Endodermal cell (in vitro differentiated cells): ENCODE measurements at regions not wholly inside any gene's neighbourhood (a gene's known extent, or its start where the extent isn't known, plus 50 kb on each side); places are given as distances from the start of the nearest gene placed in this dataset.
"Not testable (repeated sequence)": the region's sequence is repeated elsewhere in the genome, so short reads cannot be mapped to it uniquely, and the experiment has no call there.

Experiments used
- DNase-seq: peaks from one replicate; pipeline ENCODE4 v3.0.0-alpha.2; 2017
- H3K27ac ChIP-seq: 2 replicates; pipeline ENCODE4 v1.5.1; 2013; ENCODE audit warnings: mild to moderate bottlenecking, low read depth, low read length, moderate library complexity
- H3K27me3 ChIP-seq: 2 replicates; pipeline ENCODE4 v1.6.1; 2013; ENCODE audit warnings: mild to moderate bottlenecking, low read length, moderate library complexity; ENCODE audit not compliant: insufficient read depth, control insufficient read depth, poor library complexity, severe bottlenecking
- H3K36me3 ChIP-seq: 2 replicates; pipeline ENCODE4 v1.7.0; 2013; ENCODE audit warnings: mild to moderate bottlenecking, low read length, moderate library complexity; ENCODE audit not compliant: control insufficient read depth, insufficient read depth
- H3K4me1 ChIP-seq: one replicate; pipeline ENCODE4 v1.7.0; 2013; ENCODE audit warnings: low read length; ENCODE audit not compliant: control insufficient read depth, insufficient read depth
- H3K4me3 ChIP-seq: 2 replicates; pipeline ENCODE4 v1.5.1; 2013; ENCODE audit warnings: mild to moderate bottlenecking, low read length, moderate library complexity
- H3K9ac ChIP-seq: 2 replicates; pipeline ENCODE4 v1.6.1; 2013; ENCODE audit warnings: mild to moderate bottlenecking, low read length, moderate library complexity; ENCODE audit not compliant: poor library complexity, severe bottlenecking; ENCODE audit errors: extremely low read depth
- H3K9me3 ChIP-seq: 2 replicates; pipeline ENCODE4 v1.6.1; 2013; ENCODE audit warnings: mild to moderate bottlenecking, low read length, moderate library complexity; ENCODE audit not compliant: control insufficient read depth
- H3K27ac Mint-ChIP-seq: 2 replicates; pipeline ENCODE4 v1.8.0; 2020; ENCODE audit warnings: mixed read lengths
- H3K27me3 Mint-ChIP-seq: 2 replicates; pipeline ENCODE4 v1.8.0; 2021; ENCODE audit warnings: mild to moderate bottlenecking, mixed read lengths; ENCODE audit not compliant: insufficient read depth
- H3K36me3 Mint-ChIP-seq: 2 replicates; pipeline ENCODE4 v1.8.0; 2020; ENCODE audit warnings: low read depth, mixed read lengths
- H3K4me1 Mint-ChIP-seq: 2 replicates; pipeline ENCODE4 v1.8.0; 2020; ENCODE audit warnings: mixed read lengths
- H3K4me3 Mint-ChIP-seq: 2 replicates; pipeline ENCODE4 v1.8.0; 2020; ENCODE audit warnings: mild to moderate bottlenecking, moderate library complexity, mixed read lengths
- H3K9me3 Mint-ChIP-seq: 2 replicates; pipeline ENCODE4 v1.8.0; 2020; ENCODE audit warnings: mild to moderate bottlenecking, mixed read lengths
- CTCF ChIP-seq: fragments of 200-600 bp; sonication (generic); conservative IDR thresholded peaks from 2 replicates; pipeline ENCODE4 v1.5.0; 2021; ENCODE audit warnings: antibody characterized with exemption, mild to moderate bottlenecking
- WGBS, 2 experiments: methylation state at CpG; one replicate each; pipeline versions ENCODE4 v1.1.5 to v1.1.7; 2013; ENCODE audit warnings: missing lambda C conversion rate in 2 of 2, mixed read lengths in 1 of 2; ENCODE audit not compliant: insufficient coverage in 1 of 2, insufficient read length in 1 of 2; 5-methylcytosine and 5-hydroxymethylcytosine counted together

DNA sequence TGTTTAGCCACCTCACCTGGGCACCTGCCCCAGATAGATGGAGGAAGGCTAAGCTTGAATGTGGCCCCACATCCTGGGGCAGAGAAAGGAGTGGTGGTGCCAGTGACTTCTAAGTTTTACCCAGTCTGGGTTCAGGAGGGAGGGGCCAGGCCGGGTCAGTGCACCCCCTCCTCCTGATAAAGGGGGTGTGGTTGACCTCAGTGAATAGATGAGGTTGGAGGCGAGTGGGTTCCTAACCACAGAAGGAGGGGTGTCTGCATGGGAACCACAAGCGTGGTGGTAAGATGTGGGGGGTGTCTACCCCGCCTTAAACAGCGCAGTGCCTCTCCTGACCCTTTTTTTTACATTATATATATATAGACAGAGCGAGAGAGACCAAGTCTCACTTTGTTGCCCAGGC, 105.3 kb upstream of the KCTD7 start:
- H3K4me1 Mint-ChIP-seq = no peaks in the 10 kb centered on the region
- no peaks in the 10 kb centered on the region for H3K9me3 ChIP-seq
- H3K4me3 ChIP-seq = no peak overlapping the region
- no peaks in the 10 kb centered on the region for H3K4me1 ChIP-seq
- WGBS, 2 experiments = 85% methylated on average over 4 of the region's 6 CpGs; no CpG with 5 or more reads in 1 of the 2 experiments
- H3K4me3 Mint-ChIP-seq = no peak overlapping the region
- TF ChIP-seq CTCF = no peak
- H3K9ac ChIP-seq = no peak overlapping the region
- no peaks in the 10 kb centered on the region for H3K27me3 ChIP-seq
- peaks cover under 1% of the 10 kb centered on the region for H3K36me3 Mint-ChIP-seq
- no peaks in the 10 kb centered on the region for H3K36me3 ChIP-seq
- peaks cover 13% of the 10 kb centered on the region for H3K27me3 Mint-ChIP-seq
- no peak overlapping the region for H3K27ac ChIP-seq
- H3K27ac Mint-ChIP-seq = no peak overlapping the region
- DNase-seq = no peak
- no peaks in the 10 kb centered on the region for H3K9me3 Mint-ChIP-seq

- no peaks in the 10 kb centered on the region for H3K9me3 Mint-ChIP-seq
- no peaks in the 10 kb centered on the region for H3K4me1 ChIP-seq
- H3K4me3 ChIP-seq = no peak overlapping the region
- no peaks in the 10 kb centered on the region for H3K27me3 ChIP-seq
- H3K4me1 Mint-ChIP-seq = no peaks in the 10 kb centered on the region
- TF ChIP-seq CTCF = no peak
- no peaks in the 10 kb centered on the region for H3K36me3 ChIP-seq
- no peaks in the 10 kb centered on the region for H3K9me3 ChIP-seq
- H3K9ac ChIP-seq = no peak overlapping the region
- no peak overlapping the region for H3K4me3 Mint-ChIP-seq
- H3K27me3 Mint-ChIP-seq = peaks cover 16% of the 10 kb centered on the region
- no peak overlapping the region for H3K27ac Mint-ChIP-seq
- no peak for DNase-seq
- WGBS, 2 experiments = 86 to 90% methylated on average over 3 to 5 of the region's 5 CpGs
- no peak overlapping the region for H3K27ac ChIP-seq
- H3K36me3 Mint-ChIP-seq = peaks cover 8% of the 10 kb centered on the region
These were observed 103.9 kb upstream of the KCTD7 start for GRCh38 chr7:66524738-66525137.

- WGBS, 2 experiments = 87 to 95% methylated on average over 4 of the region's 4 CpGs
- not testable (repeated sequence) for H3K9ac ChIP-seq, H3K27ac Mint-ChIP-seq, H3K4me1 Mint-ChIP-seq, H3K27me3 Mint-ChIP-seq, H3K4me3 ChIP-seq, H3K9me3 Mint-ChIP-seq, H3K4me1 ChIP-seq, H3K36me3 ChIP-seq, H3K9me3 ChIP-seq, H3K27ac ChIP-seq, H3K4me3 Mint-ChIP-seq, H3K27me3 ChIP-seq, DNase-seq
- peaks cover 13% of the 10 kb centered on the region for H3K36me3 Mint-ChIP-seq
These were observed 101.9 kb upstream of the KCTD7 start for GRCh38 chr7:66526782-66527181.

GRCh38 chr7:66528652-66529051, 100.0 kb upstream of the KCTD7 start:
- Mint-ChIP-seq H3K4me3 (no peak overlapping the region), H3K27ac (no peak overlapping the region), H3K9me3 (no peaks in the 10 kb centered on the region), H3K27me3 (peaks cover 4% of the 10 kb centered on the region), H3K36me3 (peaks cover 13% of the 10 kb centered on the region), H3K4me1 (no peaks in the 10 kb centered on the region)
- Histone ChIP-seq H3K9me3 (no peaks in the 10 kb centered on the region), H3K36me3 (no peaks in the 10 kb centered on the region), H3K27ac (no peak overlapping the region), H3K27me3 (no peaks in the 10 kb centered on the region), H3K9ac (no peak overlapping the region), H3K4me1 (no peaks in the 10 kb centered on the region), H3K4me3 (no peak overlapping the region)
- DNase-seq = no peak
- TF ChIP-seq CTCF = no peak
- WGBS, 2 experiments = 95 to 100% methylated on average over 3 of the region's 3 CpGs
